LNCaP clone FGC (cell line): ENCODE measurements at regions not wholly inside any gene's neighbourhood (a gene's known extent, or its start where the extent isn't known, plus 50 kb on each side); places are given as distances from the start of the nearest gene placed in this dataset.
A peak's percentile ranks its signal among the peaks of the same experiment; 100 is the strongest.
"Not testable (repeated sequence)": the region's sequence is repeated elsewhere in the genome, so short reads cannot be mapped to it uniquely, and the experiment has no call there.

ENCODE experiments used
- DNase-seq: peaks from one replicate; pipeline ENCODE4 v3.0.0-alpha.2; 2011; ENCODE audit warnings: low read depth
- H3K4me3 ChIP-seq: 2 replicates; pipeline ENCODE4 v1.5.1; 2011; ENCODE audit warnings: mild to moderate bottlenecking, low read depth, low read length, control low read depth
- CTCF ChIP-seq: IDR thresholded peaks from 2 replicates; pipeline ENCODE4 v1.5.1; 2012; ENCODE audit warnings: mild to moderate bottlenecking; ENCODE audit not compliant: control insufficient read depth, insufficient read depth; ENCODE audit errors: extremely low read depth

DNA sequence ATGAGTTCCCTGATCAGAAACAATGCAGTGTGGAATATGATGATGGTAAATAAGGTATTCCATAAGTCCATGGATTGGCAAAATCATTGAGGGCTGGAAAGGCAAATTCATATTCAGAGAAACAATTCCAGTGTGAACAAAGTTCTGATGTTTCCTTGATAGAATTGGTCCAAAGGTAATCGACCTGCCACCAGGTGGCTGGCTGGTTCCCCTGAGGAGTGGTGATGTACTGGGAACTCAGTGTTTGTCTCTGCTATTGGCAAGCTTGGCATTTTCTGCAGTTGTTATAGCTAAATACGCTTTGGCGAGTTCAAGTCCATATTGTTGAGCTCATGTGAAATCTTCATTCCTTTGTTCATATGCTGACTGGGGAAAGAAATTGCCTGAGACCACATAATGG is 165.5 kb upstream of the PTGFR start:
- no peak for DNase-seq
- TF ChIP-seq CTCF: 0 out of 2 replicates have a peak, but pooled peaks have one; percentile 10
- H3K4me3 ChIP-seq: no peak overlapping the region

GRCh38 chr1:78329475-78329874 is 161.3 kb upstream of the PTGFR start:
- TF ChIP-seq CTCF: no peak
- no peak for DNase-seq
- H3K4me3 ChIP-seq: no peak overlapping the region

DNA sequence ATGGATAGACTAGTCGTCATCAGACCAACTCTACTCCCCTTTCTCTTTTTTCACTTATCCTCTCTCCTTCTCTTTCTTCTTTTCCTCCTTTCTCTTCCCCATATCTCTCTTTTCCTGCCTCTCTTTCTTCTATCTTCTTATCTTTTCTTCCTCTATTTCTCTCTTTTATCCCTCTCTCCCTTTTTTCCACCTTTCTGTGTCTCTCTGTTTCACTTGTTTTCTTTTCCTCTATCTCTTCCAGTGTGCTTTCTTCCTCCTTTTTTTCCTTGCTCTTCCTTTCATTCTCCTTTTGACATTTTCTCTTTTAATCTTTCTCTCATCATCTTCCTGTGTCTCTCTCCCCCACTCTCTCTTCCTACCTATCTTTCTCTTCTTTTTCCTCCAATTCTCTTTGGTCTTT is 159.0 kb upstream of the PTGFR start:
- no peak for TF ChIP-seq CTCF
- no peak overlapping the region for H3K4me3 ChIP-seq
- DNase-seq: no peak

- TF ChIP-seq CTCF: peak; percentile 73
- DNase-seq: no peak
Measured at GRCh38 chr1:78333502-78333901, 157.3 kb upstream of the PTGFR start.

DNA sequence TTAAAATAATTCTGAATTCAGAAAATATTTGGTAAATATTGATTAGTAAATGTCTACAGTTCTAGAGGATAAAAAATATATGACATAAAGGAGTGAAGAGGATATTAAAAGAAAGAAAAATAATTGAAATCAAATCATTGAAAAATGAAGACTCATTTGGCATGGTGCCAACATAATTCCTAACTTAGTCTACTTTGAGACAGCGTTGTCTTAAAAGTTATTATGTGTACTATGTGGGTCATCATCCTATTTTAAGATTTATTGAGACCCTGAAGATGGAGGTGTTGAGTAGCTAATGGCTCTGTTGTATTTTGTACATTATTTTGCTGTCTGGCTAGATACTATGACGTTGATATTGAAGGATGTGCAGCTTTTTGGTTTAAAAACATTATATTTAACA is 156.7 kb upstream of the PTGFR start:
- DNase-seq: no peak
- no peak for TF ChIP-seq CTCF

More at GRCh38 chr1:78333502-78333901, 157.3 kb upstream of the PTGFR start:
- no peak overlapping the region for H3K4me3 ChIP-seq

DNA sequence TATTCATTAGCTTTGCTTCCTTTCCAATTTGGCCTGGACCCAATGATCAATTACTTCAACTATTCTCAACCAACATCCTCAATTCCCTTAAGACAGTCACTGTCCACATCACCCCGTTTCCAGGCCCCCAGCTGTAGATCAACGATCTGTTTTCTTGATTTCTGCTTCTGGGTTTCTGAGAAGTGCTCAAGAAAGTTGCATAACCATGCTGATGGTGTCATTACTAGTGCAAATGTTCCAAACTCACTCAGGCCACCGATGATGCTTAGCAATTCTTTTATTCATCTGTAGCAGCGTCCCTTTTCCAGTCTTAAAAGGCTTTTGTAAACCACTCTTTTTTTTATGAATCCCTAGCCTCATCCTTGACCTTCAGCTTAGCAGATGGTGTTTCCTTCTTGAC is 155.8 kb upstream of the PTGFR start:
- H3K4me3 ChIP-seq: no peak overlapping the region
- no peak for TF ChIP-seq CTCF
- DNase-seq: no peak

More for the DNA sequence above, 156.7 kb upstream of the PTGFR start:
- no peak overlapping the region for H3K4me3 ChIP-seq

- not testable (repeated sequence) for DNase-seq
Measured at GRCh38 chr1:78336751-78337150, 154.0 kb upstream of the PTGFR start.

More at GRCh38 chr1:78336751-78337150, 154.0 kb upstream of the PTGFR start:
- H3K4me3 ChIP-seq: not testable (repeated sequence)
